Mesodermal cell (in vitro differentiated cells): ENCODE measurements at regions not wholly inside any gene's neighbourhood (a gene's known extent, or its start where the extent isn't known, plus 50 kb on each side); places are given as distances from the start of the nearest gene placed in this dataset.

Experiments used
- H3K27ac ChIP-seq: 2 replicates; pipeline ENCODE4 v1.7.0; 2013; ENCODE audit warnings: mild to moderate bottlenecking, low read depth, low read length, moderate library complexity; ENCODE audit not compliant: severe bottlenecking
- H3K36me3 ChIP-seq: 2 replicates; pipeline ENCODE4 v1.7.1; 2013; ENCODE audit warnings: mild to moderate bottlenecking, low read length, moderate library complexity; ENCODE audit not compliant: control insufficient read depth, insufficient read depth
- H3K4me1 ChIP-seq: one replicate; pipeline ENCODE4 v1.7.1; 2013; ENCODE audit warnings: mild to moderate bottlenecking, low read length; ENCODE audit not compliant: insufficient read depth, control insufficient read depth, poor library complexity, severe bottlenecking
- H3K4me3 ChIP-seq: 2 replicates; pipeline ENCODE4 v1.7.0; 2013; ENCODE audit warnings: low read length, control low read depth, mild to moderate bottlenecking; ENCODE audit not compliant: insufficient read depth, poor library complexity, severe bottlenecking; ENCODE audit errors: extremely low read depth
- H3K9me3 ChIP-seq: 2 replicates; pipeline ENCODE4 v1.7.1; 2013; ENCODE audit warnings: mild to moderate bottlenecking, low read length, moderate library complexity; ENCODE audit not compliant: control insufficient read depth
- WGBS, 2 experiments: methylation state at CpG; one replicate each; pipeline ENCODE4 v1.1.5; 2013; ENCODE audit warnings: missing lambda C conversion rate in 2 of 2; ENCODE audit not compliant: insufficient coverage in 2 of 2; 5-methylcytosine and 5-hydroxymethylcytosine counted together

- H3K27ac ChIP-seq: no peak overlapping the region
- no peak overlapping the region for H3K4me3 ChIP-seq
- no peaks in the 10 kb centered on the region for H3K9me3 ChIP-seq
- no peaks in the 10 kb centered on the region for H3K36me3 ChIP-seq
- H3K4me1 ChIP-seq: no peaks in the 10 kb centered on the region
- WGBS, 2 experiments: 40 to 43% methylated on average over 4 of the region's 4 CpGs
Observed at GRCh38 chr12:107468182-107468581, 217.4 kb upstream of the PWP1 start.

GRCh38 chr12:107469011-107469410, 216.6 kb upstream of the PWP1 start:
- Histone ChIP-seq H3K9me3 (no peaks in the 10 kb centered on the region), H3K4me3 (no peak overlapping the region), H3K36me3 (no peaks in the 10 kb centered on the region), H3K4me1 (no peaks in the 10 kb centered on the region), H3K27ac (no peak overlapping the region)
- WGBS, 2 experiments: 90 to 100% methylated on average over 3 of the region's 4 CpGs

DNA sequence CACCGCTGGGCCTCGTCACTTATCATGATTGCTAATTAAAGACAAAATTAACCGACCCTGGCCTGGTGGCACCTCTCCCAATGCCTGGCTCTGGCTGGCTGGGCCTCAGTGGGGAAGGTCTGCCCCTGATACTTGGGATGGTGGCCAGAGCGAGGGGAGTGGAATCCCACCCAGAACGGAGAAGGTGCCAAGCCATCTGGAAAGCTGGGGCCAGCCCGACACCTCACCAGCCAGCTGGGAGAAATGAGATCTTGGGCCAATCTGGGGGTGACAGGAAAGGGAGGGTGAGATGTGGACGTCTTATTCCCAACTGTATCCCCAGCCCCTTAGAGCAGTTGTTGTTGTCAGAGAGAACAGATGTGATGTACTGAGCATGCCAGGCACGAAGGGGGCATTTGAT, 215.0 kb upstream of the PWP1 start:
- Histone ChIP-seq H3K9me3 (no peaks in the 10 kb centered on the region), H3K4me3 (no peak overlapping the region), H3K36me3 (no peaks in the 10 kb centered on the region), H3K27ac (no peak overlapping the region), H3K4me1 (no peaks in the 10 kb centered on the region)
- 84 to 97% methylated on average over 3 to 6 of the region's 8 CpGs for WGBS, 2 experiments

DNA sequence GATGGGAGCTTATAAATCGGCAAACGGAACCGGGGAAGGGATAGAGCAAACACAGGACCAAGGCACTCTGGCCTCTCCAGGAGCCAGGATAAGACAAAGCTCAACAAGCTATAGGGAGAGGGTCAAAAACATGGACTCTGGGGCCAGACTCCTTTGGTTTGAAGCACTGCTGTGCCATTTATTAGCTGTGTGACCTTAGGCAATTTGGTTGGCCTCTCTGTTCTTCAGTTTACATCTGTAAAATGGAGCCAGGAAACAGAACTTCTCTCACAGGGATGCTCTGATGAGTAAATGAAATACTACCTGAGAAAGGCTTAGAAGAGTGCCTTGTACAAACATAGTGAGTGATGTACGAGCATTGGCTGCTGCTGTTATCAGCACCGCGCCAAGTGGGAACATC, 213.3 kb upstream of the PWP1 start:
- H3K4me1 ChIP-seq: no peaks in the 10 kb centered on the region
- H3K9me3 ChIP-seq: no peaks in the 10 kb centered on the region
- H3K27ac ChIP-seq: no peak overlapping the region
- no peaks in the 10 kb centered on the region for H3K36me3 ChIP-seq
- WGBS, 2 experiments: 95 to 96% methylated on average over 6 of the region's 6 CpGs
- no peak overlapping the region for H3K4me3 ChIP-seq

- Histone ChIP-seq H3K36me3 (no peaks in the 10 kb centered on the region), H3K4me3 (no peak overlapping the region), H3K27ac (no peak overlapping the region), H3K4me1 (no peaks in the 10 kb centered on the region), H3K9me3 (no peaks in the 10 kb centered on the region)
- whole genome bisulfite sequencing, 2 experiments: 86 to 91% methylated on average over 9 of the region's 9 CpGs
Observed at GRCh38 chr12:107474099-107474498, 211.5 kb upstream of the PWP1 start.

DNA sequence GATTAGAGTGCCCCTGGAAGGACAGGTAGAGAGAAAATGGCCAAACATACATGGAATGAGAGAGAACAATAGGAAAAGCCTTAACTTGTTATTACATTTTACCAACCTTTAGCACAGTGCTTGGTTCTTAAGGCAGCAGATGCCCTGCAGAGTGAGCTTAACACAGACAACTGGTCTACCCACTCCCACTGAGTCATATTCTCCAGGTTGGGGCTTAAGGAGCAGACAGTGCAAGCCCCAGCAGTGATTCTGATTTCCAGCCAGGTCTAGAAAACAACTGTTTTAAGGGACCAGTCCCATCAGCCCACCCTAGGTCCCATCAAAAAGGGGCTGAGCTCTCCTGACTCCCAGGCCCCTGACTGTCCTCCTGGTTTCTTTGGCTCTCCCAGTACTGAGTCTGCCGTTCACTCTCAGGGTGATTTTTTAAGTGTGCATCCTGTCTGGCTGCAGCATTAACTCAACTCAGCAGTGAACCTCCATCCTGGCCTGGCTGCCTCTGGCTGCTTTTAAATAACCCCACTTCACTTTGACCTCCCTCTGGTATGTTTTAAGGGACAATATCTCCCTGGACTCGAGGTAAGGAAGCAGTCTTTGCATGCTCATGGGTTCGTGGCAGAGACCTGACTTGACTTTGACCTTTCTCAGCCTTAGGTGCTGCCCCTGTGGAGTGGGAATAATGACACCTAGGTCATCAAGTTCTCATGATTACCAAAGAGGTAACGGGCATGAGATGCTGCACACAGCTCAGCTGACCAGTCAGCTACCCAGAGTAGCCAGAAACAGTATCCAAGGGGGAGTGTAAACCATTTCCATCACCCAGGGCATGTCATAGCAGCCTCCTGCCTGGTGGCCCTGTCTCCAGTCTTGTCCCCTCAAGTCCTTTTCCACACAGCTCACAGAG, 210.7 kb upstream of the PWP1 start:
- no peak overlapping the region for H3K27ac ChIP-seq
- H3K4me1 ChIP-seq: no peaks in the 10 kb centered on the region
- H3K36me3 ChIP-seq: no peaks in the 10 kb centered on the region
- H3K9me3 ChIP-seq: no peaks in the 10 kb centered on the region
- no peak overlapping the region for H3K4me3 ChIP-seq
- WGBS, 2 experiments: 67 to 90% methylated on average over 4 of the region's 4 CpGs

DNA sequence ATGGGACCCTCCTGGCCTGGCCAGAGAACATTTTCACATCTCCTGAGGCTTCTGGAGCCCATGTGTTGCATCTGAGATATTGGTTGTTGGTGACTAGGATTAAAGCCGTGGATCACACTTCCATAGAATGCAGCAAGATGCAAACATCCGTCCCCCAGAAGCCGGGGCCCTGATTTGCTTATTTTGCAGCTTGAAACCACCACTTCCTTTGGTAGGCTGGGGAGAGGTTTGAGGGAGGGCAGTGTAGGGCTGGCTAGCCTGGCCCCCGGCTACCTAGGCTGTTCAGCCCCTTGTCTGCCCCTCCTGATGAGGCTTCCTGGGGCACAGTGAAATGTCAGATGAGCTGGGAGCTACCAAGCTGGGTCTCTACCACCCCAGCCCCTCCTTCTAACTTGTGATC, 209.7 kb upstream of the PWP1 start:
- Histone ChIP-seq H3K9me3 (no peaks in the 10 kb centered on the region), H3K4me1 (no peaks in the 10 kb centered on the region), H3K27ac (no peak overlapping the region), H3K4me3 (no peak overlapping the region), H3K36me3 (no peaks in the 10 kb centered on the region)
- whole genome bisulfite sequencing, 2 experiments: 95% methylated on average over 4 of the region's 4 CpGs; no CpG with 5 or more reads in 1 of the 2 experiments

- Histone ChIP-seq H3K36me3 (no peaks in the 10 kb centered on the region), H3K4me1 (no peaks in the 10 kb centered on the region), H3K4me3 (no peak overlapping the region), H3K9me3 (no peaks in the 10 kb centered on the region), H3K27ac (no peak overlapping the region)
- WGBS, 2 experiments: 95 to 96% methylated on average over 7 of the region's 7 CpGs
Observed at GRCh38 chr12:107477018-107477417, 208.6 kb upstream of the PWP1 start.

DNA sequence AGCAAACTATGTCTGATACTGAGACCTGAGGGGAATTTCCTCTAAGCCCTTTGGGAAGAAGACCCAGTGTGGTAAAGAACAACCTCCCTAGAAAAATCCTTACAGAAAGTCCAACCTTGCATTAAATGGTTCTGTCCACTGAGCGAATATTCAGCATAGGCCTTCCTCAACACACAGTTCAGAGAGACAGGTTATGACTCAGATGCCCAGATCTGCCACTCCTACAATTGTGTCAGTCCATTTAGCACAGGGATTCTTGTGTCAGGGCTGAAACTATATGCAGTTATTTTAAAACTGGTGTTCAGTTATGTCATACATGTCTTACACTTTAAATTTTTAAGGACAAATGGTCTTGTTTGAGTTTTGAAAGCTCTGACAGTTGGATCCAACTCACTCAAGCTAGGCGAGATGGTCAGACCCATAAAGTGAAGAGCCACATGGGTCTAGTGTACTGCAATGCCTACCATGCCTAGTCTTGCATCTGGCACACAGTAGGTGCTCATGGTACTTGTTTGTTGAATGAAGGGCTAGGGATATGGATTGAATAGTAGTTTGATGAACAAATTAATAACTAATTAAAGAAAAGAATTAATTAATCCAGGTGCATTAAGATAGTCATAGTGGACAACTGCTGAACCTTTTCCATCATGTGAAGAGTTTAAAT, 207.5 kb upstream of the PWP1 start:
- WGBS, 2 experiments: 87 to 100% methylated on average over 2 of the region's 2 CpGs
- Histone ChIP-seq H3K9me3 (no peaks in the 10 kb centered on the region), H3K27ac (no peak overlapping the region), H3K4me1 (no peaks in the 10 kb centered on the region), H3K4me3 (no peak overlapping the region), H3K36me3 (no peaks in the 10 kb centered on the region)

GRCh38 chr12:107478881-107479280, 206.7 kb upstream of the PWP1 start:
- H3K36me3 ChIP-seq: no peaks in the 10 kb centered on the region
- 50% methylated on average over 1 of the region's 1 CpG; no CpG with 5 or more reads in 1 of the 2 experiments for WGBS, 2 experiments
- no peak overlapping the region for H3K27ac ChIP-seq
- no peaks in the 10 kb centered on the region for H3K9me3 ChIP-seq
- no peak overlapping the region for H3K4me3 ChIP-seq
- H3K4me1 ChIP-seq: no peaks in the 10 kb centered on the region
